Stomach (tissue), 8 donors: ENCODE measurements at regions not wholly inside any gene's neighbourhood (a gene's known extent, or its start where the extent isn't known, plus 50 kb on each side); places are given as distances from the start of the nearest gene placed in this dataset.

ENCODE experiments used
- DNase-seq, 2 donors: peaks; one replicate each; pipeline versions ENCODE4 v3.0.0 to v3.0.0-alpha.2; 2013 to 2019
- H3K27ac ChIP-seq, 5 donors: fragments of 200-600 bp in 4 of 5; sonication (generic) in 4 of 5; one replicate each; pipeline ENCODE4 v1.5.1; 2013 to 2019; ENCODE audit warnings: mild to moderate bottlenecking in 1 of 5, moderate library complexity in 1 of 5
- H3K27me3 ChIP-seq, 3 donors: fragments of 200-600 bp; sonication (generic); one replicate each; pipeline ENCODE4 v1.5.1; 2017 to 2019; ENCODE audit warnings: mixed run types in 1 of 3
- H3K36me3 ChIP-seq, 4 donors: fragments of 200-600 bp; sonication (generic); 1 replicate in 3 of 4; 2 replicates in 1 of 4; pipeline ENCODE4 v1.5.1; 2016 to 2019
- H3K4me1 ChIP-seq, 4 donors: fragments of 200-600 bp; sonication (generic); one replicate each; pipeline ENCODE4 v1.5.1; 2016 to 2019
- H3K4me3 ChIP-seq, 4 donors: fragments of 200-600 bp; sonication (generic) in 3 of 4; one replicate each; pipeline ENCODE4 v1.5.1; 2016 to 2019; ENCODE audit warnings: mild to moderate bottlenecking in 1 of 4
- H3K9me3 ChIP-seq, 4 donors: fragments of 200-600 bp; sonication (generic); one replicate each; pipeline ENCODE4 v1.5.1; 2016 to 2019
- CTCF ChIP-seq, 7 experiments: fragments of 450-650 bp in 4 of 7; fragments of 200-600 bp in 3 of 7; sonication (generic) in 3 of 7; IDR thresholded peaks; one replicate each; pipeline ENCODE4 v1.5.1; 2016 to 2019; ENCODE audit warnings: antibody characterized with exemption in 7 of 7, control low read depth in 2 of 7, mild to moderate bottlenecking in 1 of 7
- EP300 ChIP-seq: sonication (generic); formaldehyde crosslinking; IDR thresholded peaks from one replicate; pipeline ENCODE4 v1.6.1; 2017; ENCODE audit warnings: antibody characterized with exemption
- POLR2A ChIP-seq, 4 donors: fragments of 450-650 bp; IDR thresholded peaks; one replicate each; pipeline ENCODE4 v1.6.1; 2016; ENCODE audit warnings: antibody characterized with exemption in 4 of 4, control low read depth in 2 of 4, mild to moderate bottlenecking in 1 of 4, moderate library complexity in 1 of 4
- POLR2AphosphoS5 ChIP-seq, 3 donors: sonication (generic); formaldehyde crosslinking; IDR thresholded peaks; one replicate each; pipeline ENCODE4 v1.6.1; 2016; ENCODE audit warnings: antibody characterized with exemption in 3 of 3
- WGBS, 5 donors: extraction: QIAGEN DNeasy Blood & Tissue Kit in 3 of 5; methylation state at CpG; one replicate each; pipeline versions ENCODE4 v1.1.5 to v1.1.7; 2013 to 2018; 5-methylcytosine and 5-hydroxymethylcytosine counted together
- intact Hi-C: fragments of 100-400 bp; cut with DNase I; formaldehyde crosslinking; loops from one replicate; pipeline ENCODE4 v1.15.1; 2023; ENCODE audit warnings: low total_unique reads
- donor health status: healthy with polysubstance abuse.
- donor health status: Bipolar disorder and iron deficiency.
- donor health status: healthy.

GRCh38 chr1:215508311-215508710 lies 58.8 kb upstream of the KCTD3 start:
- H3K27me3 ChIP-seq, result no peaks in the 10 kb centered on the region
- no peaks in the 10 kb centered on the region for H3K4me1 ChIP-seq
- no peak overlapping the region for H3K4me3 ChIP-seq
- peaks cover 0 to 24% (median 6%) of the 10 kb centered on the region in 4 donors for H3K9me3 ChIP-seq
- TF ChIP-seq CTCF (IDR thresholded peaks at IDR 0.05), result no peak
- TF ChIP-seq POLR2AphosphoS5 (IDR thresholded peaks at IDR 0.05), result no peak
- TF ChIP-seq EP300, result no peak
- TF ChIP-seq POLR2A (IDR thresholded peaks at IDR 0.05), result no peak
- intact Hi-C loops, result no loop called here
- H3K27ac ChIP-seq, result no peak overlapping the region
- H3K36me3 ChIP-seq, result no peaks in the 10 kb centered on the region
- 78 to 88% (median 86%) methylated on average over 3 of the region's 3 CpGs for WGBS, 5 donors
- no peak for DNase-seq
